T-cell (primary cell): ENCODE measurements at regions not wholly inside any gene's neighbourhood (a gene's known extent, or its start where the extent isn't known, plus 50 kb on each side); places are given as distances from the start of the nearest gene placed in this dataset.

ENCODE experiments used
- ATAC-seq, 4 experiments: fragments of 200-7000 bp in 3 of 4; fragments of 150-1000 bp in 1 of 4; cut with Tn5 transposase; replicated peaks in 1 of 4; 1 replicate in 3 of 4; 2 replicates in 1 of 4; pipeline ENCODE4 v1.10.0; 2021; ENCODE audit warnings: moderate library complexity in 3 of 4, mild to moderate bottlenecking in 2 of 4, moderate number of reproducible peaks in 1 of 4
- CTCF ChIA-PET, 2 donors: fragments of 300-600 bp; sonication (Branson Sonifier 250); formaldehyde crosslinking; loops; one replicate each; lab custom pipeline; 2022; ENCODE audit warnings: antibody characterized with exemption in 2 of 2; lab: Charles Lee
- POLR2A ChIA-PET, 2 donors: fragments of 300-600 bp; sonication (Branson Sonifier 250); formaldehyde crosslinking; loops; one replicate each; lab custom pipeline; 2022; ENCODE audit warnings: antibody characterized with exemption in 2 of 2; lab: Charles Lee
- DNase-seq, 35 experiments: peaks; one replicate each; pipeline versions ENCODE4 v3.0.0 to v3.0.0-alpha.2; 2013 to 2023
- H3K27ac ChIP-seq: one replicate; pipeline ENCODE4 v1.5.1; 2013; ENCODE audit warnings: low read length
- H3K27me3 ChIP-seq, 2 experiments: replicated peaks in 1 of 2; 1 replicate in 1 of 2; 2 replicates in 1 of 2; pipeline versions ENCODE4 v1.6.1 to v1.7.0; 2013; ENCODE audit warnings: low read length in 1 of 2, mixed read lengths in 1 of 2; ENCODE audit not compliant: control insufficient read depth in 2 of 2, insufficient read depth in 2 of 2; ENCODE audit errors: extremely low read depth in 1 of 2
- H3K36me3 ChIP-seq, 2 donors: 1 replicate in 1 of 2; 2 replicates in 1 of 2; pipeline versions ENCODE4 v1.6.1 to v1.7.0; 2013; ENCODE audit warnings: low read length in 1 of 2; ENCODE audit not compliant: control insufficient read depth in 2 of 2, insufficient read depth in 1 of 2; ENCODE audit errors: extremely low read depth in 1 of 2
- H3K4me1 ChIP-seq, 2 experiments: 1 replicate in 1 of 2; 2 replicates in 1 of 2; pipeline versions ENCODE4 v1.6.1 to v1.7.0; 2013; ENCODE audit warnings: low read length in 2 of 2, mixed read lengths in 1 of 2; ENCODE audit not compliant: insufficient read depth in 2 of 2, control insufficient read depth in 1 of 2; ENCODE audit errors: extremely low read depth in 1 of 2
- H3K4me3 ChIP-seq, 2 donors: 1 replicate in 1 of 2; 2 replicates in 1 of 2; pipeline versions ENCODE4 v1.5.1 to v1.7.0; 2013; ENCODE audit warnings: mild to moderate bottlenecking in 2 of 2, low read length in 1 of 2, moderate library complexity in 1 of 2; ENCODE audit not compliant: control insufficient read depth in 1 of 2; ENCODE audit errors: extremely low read depth in 1 of 2
- H3K9me3 ChIP-seq: 2 replicates; pipeline ENCODE4 v1.7.0; 2013
- H3K27ac Mint-ChIP-seq, 2 donors: one replicate each; pipeline ENCODE4 v1.8.0; 2020 to 2021; ENCODE audit warnings: mild to moderate bottlenecking in 2 of 2, mixed read lengths in 2 of 2
- H3K27me3 Mint-ChIP-seq, 2 donors: one replicate each; pipeline ENCODE4 v1.8.0; 2021 to 2022; ENCODE audit warnings: mixed read lengths in 2 of 2
- H3K36me3 Mint-ChIP-seq: one replicate; pipeline ENCODE4 v1.8.0; 2021; ENCODE audit warnings: mixed read lengths
- H3K4me1 Mint-ChIP-seq, 3 donors: one replicate each; pipeline ENCODE4 v1.8.0; 2020 to 2022; ENCODE audit warnings: mixed read lengths in 3 of 3, mild to moderate bottlenecking in 1 of 3
- H3K4me3 Mint-ChIP-seq, 3 donors: one replicate each; pipeline ENCODE4 v1.8.0; 2020 to 2022; ENCODE audit warnings: mild to moderate bottlenecking in 3 of 3, mixed read lengths in 3 of 3, moderate library complexity in 3 of 3
- H3K9me3 Mint-ChIP-seq, 3 donors: one replicate each; pipeline ENCODE4 v1.8.0; 2020 to 2022; ENCODE audit warnings: mixed read lengths in 3 of 3
- WGBS: methylation state at CpG from one replicate; pipeline ENCODE4 v1.1.5; 2013; ENCODE audit warnings: missing lambda C conversion rate; ENCODE audit not compliant: insufficient coverage; 5-methylcytosine and 5-hydroxymethylcytosine counted together

DNA sequence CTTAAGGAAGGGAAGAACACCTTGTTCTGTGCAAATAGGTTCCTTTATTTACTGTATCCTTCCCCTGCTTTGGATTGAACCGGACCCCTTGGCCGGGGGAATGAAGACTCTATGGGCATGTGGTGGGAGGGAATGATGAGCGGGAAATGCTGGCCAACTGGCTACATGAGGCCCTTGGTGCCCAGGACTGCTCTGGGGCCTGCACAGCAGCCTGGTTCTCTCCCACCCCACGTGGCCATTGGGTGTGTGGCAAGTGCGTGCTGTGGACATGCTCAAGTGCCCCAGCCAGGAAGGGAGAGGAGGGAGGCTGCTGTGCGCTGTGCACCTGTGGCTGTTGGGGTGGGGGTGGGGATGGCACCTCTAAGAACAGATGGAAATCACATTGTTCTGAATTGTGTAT is 917.0 kb upstream of the GHITM start:
- WGBS = no CpG with 5 or more reads among the region's 6 CpGs
- H3K4me1 Mint-ChIP-seq = no peaks in the 10 kb centered on the region
- H3K36me3 Mint-ChIP-seq = no peaks in the 10 kb centered on the region
- ChIA-PET POLR2A (no interaction called here), CTCF (no interaction called here)
- Histone ChIP-seq H3K9me3 (no peaks in the 10 kb centered on the region), H3K4me1 (no peaks in the 10 kb centered on the region), H3K36me3 (no peaks in the 10 kb centered on the region), H3K27ac (no peak overlapping the region), H3K4me3 (no peak overlapping the region), H3K27me3 (no peaks in the 10 kb centered on the region)
- H3K9me3 Mint-ChIP-seq = peaks cover 11 to 12% (median 11%) of the 10 kb centered on the region in 3 donors
- H3K27ac Mint-ChIP-seq = no peak overlapping the region
- DNase-seq = no peak
- H3K4me3 Mint-ChIP-seq = no peak overlapping the region
- no peaks in the 10 kb centered on the region for H3K27me3 Mint-ChIP-seq
- no peak for ATAC-seq

GRCh38 chr10:83222832-83223742 is 916.2 kb upstream of the GHITM start:
- DNase-seq (no peak), ATAC-seq (no peak)
- no peaks in the 10 kb centered on the region for H3K27me3 ChIP-seq
- H3K4me1 Mint-ChIP-seq = no peaks in the 10 kb centered on the region
- H3K36me3 ChIP-seq = no peaks in the 10 kb centered on the region
- WGBS = 83% methylated on average over 22 of the region's 25 CpGs
- H3K36me3 Mint-ChIP-seq = no peaks in the 10 kb centered on the region
- no peak overlapping the region for H3K27ac ChIP-seq
- no peaks in the 10 kb centered on the region for H3K9me3 ChIP-seq
- peaks cover 11 to 12% (median 11%) of the 10 kb centered on the region in 3 donors for H3K9me3 Mint-ChIP-seq
- H3K4me3 Mint-ChIP-seq = no peak overlapping the region
- H3K4me3 ChIP-seq = no peak overlapping the region
- no peaks in the 10 kb centered on the region for H3K27me3 Mint-ChIP-seq
- no peaks in the 10 kb centered on the region for H3K4me1 ChIP-seq
- no peak overlapping the region for H3K27ac Mint-ChIP-seq
- ChIA-PET POLR2A (no interaction called here), CTCF (no interaction called here)

DNA sequence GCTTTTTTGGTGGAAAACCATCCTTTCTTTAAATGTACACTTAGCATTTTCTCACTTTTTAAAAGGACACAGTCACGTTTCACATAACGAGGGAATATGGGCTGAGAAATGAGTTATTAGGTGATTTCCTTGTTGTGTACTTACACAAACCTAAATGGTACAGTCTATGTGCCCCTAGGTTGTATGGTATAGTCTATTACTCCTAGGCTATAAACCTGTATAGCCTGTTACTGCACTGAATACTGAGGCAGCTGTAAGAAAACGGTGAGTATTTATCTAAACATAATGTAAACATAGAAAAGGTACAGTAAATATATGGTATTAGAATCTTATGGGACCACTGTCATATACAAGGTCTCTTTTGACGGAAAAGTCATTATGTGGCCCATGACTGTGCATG is 913.5 kb upstream of the GHITM start:
- ChIA-PET POLR2A (no interaction called here), CTCF (no interaction called here)
- H3K36me3 ChIP-seq = no peaks in the 10 kb centered on the region
- no peak overlapping the region for H3K27ac ChIP-seq
- H3K4me3 Mint-ChIP-seq = no peak overlapping the region
- no peak for DNase-seq
- no peaks in the 10 kb centered on the region for H3K36me3 Mint-ChIP-seq
- H3K9me3 ChIP-seq = no peaks in the 10 kb centered on the region
- no peaks in the 10 kb centered on the region for H3K27me3 Mint-ChIP-seq
- no peak overlapping the region for H3K4me3 ChIP-seq
- no peaks in the 10 kb centered on the region for H3K4me1 ChIP-seq
- no CpG with 5 or more reads among the region's 4 CpGs for WGBS
- no peaks in the 10 kb centered on the region for H3K27me3 ChIP-seq
- H3K4me1 Mint-ChIP-seq = no peaks in the 10 kb centered on the region
- no peak overlapping the region for H3K27ac Mint-ChIP-seq
- ATAC-seq = no peak
- H3K9me3 Mint-ChIP-seq = peaks cover 2 to 8% (median 3%) of the 10 kb centered on the region in 3 donors

DNA sequence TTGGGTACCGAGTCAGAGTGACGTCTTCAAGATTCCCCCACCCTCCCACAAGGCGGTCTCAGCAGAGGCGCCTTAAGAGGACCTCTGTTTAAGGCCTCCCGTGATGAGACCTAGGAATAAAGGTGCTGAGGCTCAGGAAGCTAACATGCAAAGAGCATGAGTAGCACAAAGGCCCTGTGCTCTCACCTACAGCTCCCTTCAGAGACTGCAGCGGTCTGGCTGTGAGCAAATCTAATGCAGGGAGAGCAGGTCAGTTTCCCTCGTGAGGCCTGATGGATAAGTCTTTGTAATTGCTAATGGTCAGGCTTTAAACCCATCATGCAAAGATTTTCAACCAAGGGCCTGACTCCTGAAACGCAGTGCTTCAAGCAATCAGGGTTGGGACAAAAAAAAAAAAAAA is 909.3 kb upstream of the GHITM start:
- H3K27ac ChIP-seq = no peak overlapping the region
- no peaks in the 10 kb centered on the region for H3K36me3 ChIP-seq
- no peak overlapping the region for H3K4me3 Mint-ChIP-seq
- POLR2A ChIA-PET = interaction anchor here in 1 of 2 donors (0.5 kb wide), 1 partner anchor 55 kb away, joined by 15 read pairs; no protein-coding TSS in a partner anchor
- ATAC-seq = no peak
- no peak overlapping the region for H3K4me3 ChIP-seq
- H3K9me3 Mint-ChIP-seq = peaks cover 0 to 4% (median 2%) of the 10 kb centered on the region in 3 donors
- no peak overlapping the region for H3K27ac Mint-ChIP-seq
- no peaks in the 10 kb centered on the region for H3K36me3 Mint-ChIP-seq
- no peaks in the 10 kb centered on the region for H3K27me3 Mint-ChIP-seq
- H3K4me1 Mint-ChIP-seq = no peaks in the 10 kb centered on the region
- no peaks in the 10 kb centered on the region for H3K9me3 ChIP-seq
- H3K4me1 ChIP-seq = no peaks in the 10 kb centered on the region
- DNase-seq = no peak
- no peaks in the 10 kb centered on the region for H3K27me3 ChIP-seq
- CTCF ChIA-PET = no interaction called here
- no CpG with 5 or more reads among the region's 8 CpGs for WGBS

DNA sequence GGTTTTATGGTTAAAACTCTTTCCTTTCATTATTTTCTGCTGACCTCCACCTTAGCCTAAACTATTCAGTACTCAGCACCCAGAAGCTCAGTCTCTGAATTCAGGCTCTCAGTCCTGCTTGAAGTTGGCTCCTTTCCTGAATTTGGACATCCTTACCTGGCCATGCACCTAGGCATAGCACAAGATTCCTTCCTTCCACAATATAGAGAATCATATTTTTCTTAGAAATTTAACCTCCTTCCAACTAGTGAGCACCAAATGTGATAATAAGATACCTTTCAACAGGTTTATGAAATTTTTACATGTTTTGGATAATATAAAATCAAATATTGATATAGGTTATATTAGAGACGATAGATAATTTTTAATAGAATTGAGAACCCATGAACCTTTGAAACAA is 905.6 kb upstream of the GHITM start:
- WGBS = no CpG with 5 or more reads among the region's 1 CpG
- no peak overlapping the region for H3K27ac ChIP-seq
- H3K4me1 ChIP-seq = no peaks in the 10 kb centered on the region
- H3K4me1 Mint-ChIP-seq = no peaks in the 10 kb centered on the region
- H3K27me3 ChIP-seq = no peaks in the 10 kb centered on the region
- POLR2A ChIA-PET = interaction anchor here in 1 of 2 donors (0.6 kb wide), 1 partner anchor 815 kb away, joined by 4 read pairs; no protein-coding TSS in a partner anchor
- no peak overlapping the region for H3K4me3 ChIP-seq
- H3K36me3 ChIP-seq = no peaks in the 10 kb centered on the region
- ATAC-seq (no peak), DNase-seq (no peak)
- H3K36me3 Mint-ChIP-seq = no peaks in the 10 kb centered on the region
- peaks cover 0 to 5% (median 4%) of the 10 kb centered on the region in 3 donors for H3K9me3 Mint-ChIP-seq
- no peak overlapping the region for H3K4me3 Mint-ChIP-seq
- H3K27ac Mint-ChIP-seq = no peak overlapping the region
- H3K27me3 Mint-ChIP-seq = no peaks in the 10 kb centered on the region
- CTCF ChIA-PET = no interaction called here
- H3K9me3 ChIP-seq = no peaks in the 10 kb centered on the region

DNA sequence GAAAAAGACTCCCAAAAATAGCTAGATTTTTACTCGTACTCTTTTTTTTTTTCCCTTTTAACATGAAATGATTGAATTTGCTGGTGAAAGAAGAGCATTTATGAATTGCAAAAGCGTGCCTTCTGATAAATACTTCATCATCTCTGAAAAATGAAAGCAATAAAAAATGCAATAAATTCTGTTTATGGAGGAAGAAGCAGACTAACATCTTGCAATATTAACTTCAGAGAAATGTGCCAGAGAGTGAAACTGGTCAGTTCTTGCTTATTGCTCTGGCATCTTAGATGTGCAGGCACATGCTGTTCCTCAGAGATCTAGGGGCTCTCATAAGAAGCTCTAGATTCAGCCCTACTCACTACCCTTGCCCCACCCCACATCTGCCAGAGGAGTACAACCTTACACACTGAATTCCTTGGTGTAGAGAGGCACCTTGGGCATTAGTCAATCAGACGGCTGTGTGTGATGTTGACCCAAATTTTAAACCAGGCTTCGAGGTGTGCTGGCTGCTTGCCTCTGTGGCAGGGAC is 891.1 kb upstream of the GHITM start:
- no peak overlapping the region for H3K27ac Mint-ChIP-seq
- no peaks in the 10 kb centered on the region for H3K4me1 Mint-ChIP-seq
- H3K36me3 ChIP-seq = no peaks in the 10 kb centered on the region
- 80% methylated on average over 1 of the region's 4 CpGs for WGBS
- ChIA-PET CTCF (no interaction called here), POLR2A (interaction anchor here in 1 of 2 donors (0.6 kb wide), 1 partner anchor 274 kb away, joined by 3 read pairs; no protein-coding TSS in a partner anchor)
- ATAC-seq = no peak
- no peak overlapping the region for H3K4me3 ChIP-seq
- H3K27ac ChIP-seq = no peak overlapping the region
- peaks cover 3 to 22% (median 19%) of the 10 kb centered on the region in 3 donors for H3K9me3 Mint-ChIP-seq
- DNase-seq = no peak
- no peaks in the 10 kb centered on the region for H3K36me3 Mint-ChIP-seq
- H3K27me3 Mint-ChIP-seq = no peaks in the 10 kb centered on the region
- H3K4me1 ChIP-seq = no peaks in the 10 kb centered on the region
- H3K27me3 ChIP-seq = no peaks in the 10 kb centered on the region
- H3K9me3 ChIP-seq = no peaks in the 10 kb centered on the region
- H3K4me3 Mint-ChIP-seq = no peak overlapping the region
